Neuronal stem cell (in vitro differentiated cells): ENCODE measurements at regions not wholly inside any gene's neighbourhood (a gene's known extent, or its start where the extent isn't known, plus 50 kb on each side); places are given as distances from the start of the nearest gene placed in this dataset.

ENCODE experiments used
- DNase-seq: peaks from one replicate; pipeline ENCODE4 v3.0.0-alpha.2; 2013; ENCODE audit warnings: low spot score
- H2AFZ ChIP-seq: one replicate; pipeline ENCODE4 v1.6.1; 2013; ENCODE audit warnings: mild to moderate bottlenecking, low read length, inconsistent platforms
- H2AK5ac ChIP-seq: 2 replicates; pipeline ENCODE4 v1.6.1; 2013; ENCODE audit warnings: low read depth, mild to moderate bottlenecking, inconsistent platforms, low read length, moderate library complexity, mixed read lengths
- H2BK120ac ChIP-seq: 2 replicates; pipeline ENCODE4 v1.6.1; 2013; ENCODE audit warnings: low read depth, mild to moderate bottlenecking, inconsistent platforms, low read length, moderate library complexity, mixed read lengths
- H2BK12ac ChIP-seq: one replicate; pipeline ENCODE4 v1.6.1; 2013; ENCODE audit warnings: low read length, inconsistent platforms
- H2BK15ac ChIP-seq: 2 replicates; pipeline ENCODE4 v1.6.1; 2013; ENCODE audit warnings: mild to moderate bottlenecking, low read length, inconsistent platforms, mixed read lengths
- H2BK5ac ChIP-seq: one replicate; pipeline ENCODE4 v1.6.1; 2013; ENCODE audit warnings: inconsistent platforms, mild to moderate bottlenecking, low read length, moderate library complexity
- H3K14ac ChIP-seq: one replicate; pipeline ENCODE4 v1.6.1; 2013; ENCODE audit warnings: low read length, inconsistent platforms
- H3K18ac ChIP-seq: 2 replicates; pipeline ENCODE4 v1.6.1; 2013; ENCODE audit warnings: low read length, inconsistent platforms
- H3K23ac ChIP-seq: 2 replicates; pipeline ENCODE4 v1.6.1; 2013; ENCODE audit warnings: low read depth, mild to moderate bottlenecking, mixed read lengths, low read length, inconsistent platforms; ENCODE audit not compliant: poor library complexity
- H3K27ac ChIP-seq: replicated peaks from 3 replicates; pipeline ENCODE4 v1.5.1; 2013; ENCODE audit warnings: low read length, inconsistent platforms
- H3K27me3 ChIP-seq, 3 experiments: 2 replicates each; pipeline ENCODE4 v1.6.1; 2013; ENCODE audit warnings: low read length in 3 of 3, mild to moderate bottlenecking in 2 of 3, inconsistent platforms in 1 of 3, low read depth in 1 of 3, mixed read lengths in 1 of 3, moderate library complexity in 1 of 3; ENCODE audit not compliant: control insufficient read depth in 3 of 3, insufficient read depth in 3 of 3
- H3K36me3 ChIP-seq, 2 donors: replicated peaks in 1 of 2; 2 replicates each; pipeline ENCODE4 v1.6.1; 2013; ENCODE audit warnings: low read length in 2 of 2; ENCODE audit not compliant: control insufficient read depth in 2 of 2, insufficient read depth in 2 of 2
- H3K4ac ChIP-seq: 2 replicates; pipeline ENCODE4 v1.6.1; 2013; ENCODE audit warnings: inconsistent platforms, mild to moderate bottlenecking, low read length, moderate library complexity
- H3K4me1 ChIP-seq, 2 donors: 1 replicate in 1 of 2; 2 replicates in 1 of 2; pipeline ENCODE4 v1.6.1; 2013; ENCODE audit warnings: low read length in 2 of 2, low read depth in 1 of 2; ENCODE audit not compliant: control insufficient read depth in 2 of 2, insufficient read depth in 1 of 2
- H3K4me2 ChIP-seq: one replicate; pipeline ENCODE4 v1.6.1; 2013; ENCODE audit warnings: mild to moderate bottlenecking, low read length, inconsistent platforms; ENCODE audit not compliant: insufficient read depth, poor library complexity, severe bottlenecking
- H3K4me3 ChIP-seq, 2 donors: 2 replicates each; pipeline ENCODE4 v1.5.1; 2013; ENCODE audit warnings: low read length in 2 of 2, mild to moderate bottlenecking in 2 of 2, inconsistent platforms in 1 of 2, moderate library complexity in 1 of 2
- H3K79me1 ChIP-seq: one replicate; pipeline ENCODE4 v1.6.1; 2013; ENCODE audit warnings: low read depth, mild to moderate bottlenecking, inconsistent platforms, low read length, moderate library complexity
- H3K9ac ChIP-seq: one replicate; pipeline ENCODE4 v1.6.1; 2013; ENCODE audit warnings: mild to moderate bottlenecking, low read depth, low read length, inconsistent platforms; ENCODE audit not compliant: poor library complexity
- H3K9me3 ChIP-seq, 2 donors: replicated peaks in 1 of 2; 2 replicates each; pipeline versions ENCODE3 to v1.6.1; 2013; ENCODE audit warnings: low read length in 2 of 2, mild to moderate bottlenecking in 2 of 2, inconsistent platforms in 1 of 2, low read depth in 1 of 2, mixed read lengths in 1 of 2, moderate library complexity in 1 of 2; ENCODE audit not compliant: control insufficient read depth in 2 of 2, insufficient read depth in 1 of 2
- H4K8ac ChIP-seq: one replicate; pipeline ENCODE4 v1.6.1; 2013; ENCODE audit warnings: low read depth, mild to moderate bottlenecking, inconsistent platforms, low read length, moderate library complexity
- H4K91ac ChIP-seq: one replicate; pipeline ENCODE4 v1.6.1; 2013; ENCODE audit warnings: low read length, low read depth, mild to moderate bottlenecking, inconsistent platforms; ENCODE audit not compliant: poor library complexity
- WGBS, 2 donors: extraction: QIAGEN DNeasy Blood & Tissue Kit; methylation state at CpG; one replicate each; pipeline ENCODE4 v1.1.7; 2013; ENCODE audit warnings: missing lambda C conversion rate in 2 of 2, mixed read lengths in 1 of 2; ENCODE audit not compliant: insufficient read length in 2 of 2, insufficient replicate concordance in 1 of 2; ENCODE audit errors: extremely low coverage in 2 of 2; 5-methylcytosine and 5-hydroxymethylcytosine counted together

DNA sequence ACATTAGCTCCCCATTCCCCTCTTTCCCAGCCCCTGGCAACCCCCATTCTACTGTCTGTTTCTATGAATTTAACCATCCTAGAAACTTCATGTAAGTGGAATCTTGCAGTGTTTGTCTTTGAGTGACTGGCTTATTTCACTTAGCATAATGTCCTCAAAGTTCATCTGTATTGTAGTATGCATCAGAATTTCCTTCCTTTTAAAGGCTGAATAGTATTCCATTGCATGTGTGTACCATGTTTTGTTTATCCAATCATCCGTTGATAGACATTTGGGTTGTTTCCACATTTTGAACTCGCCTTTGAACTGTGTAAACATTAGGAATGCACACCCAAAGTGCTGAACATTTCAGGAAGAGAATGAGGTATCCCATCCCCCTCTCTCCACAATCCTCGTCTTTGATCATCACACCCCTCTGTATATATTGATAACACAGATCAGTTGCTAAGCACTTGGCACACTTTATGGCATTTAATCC is 56.4 kb upstream of the PLAC1 start:
- no peaks in the 10 kb centered on the region for H3K36me3 ChIP-seq
- H3K23ac ChIP-seq: no peak overlapping the region
- DNase-seq: no peak
- H3K9ac ChIP-seq: no peak overlapping the region
- no peak overlapping the region for H2BK15ac ChIP-seq
- H3K4me3 ChIP-seq: no peak overlapping the region
- H3K9me3 ChIP-seq: no peaks in the 10 kb centered on the region
- H3K27ac ChIP-seq: no peak overlapping the region
- no peaks in the 10 kb centered on the region for H3K79me1 ChIP-seq
- no peak overlapping the region for H2AK5ac ChIP-seq
- no peak overlapping the region for H2BK12ac ChIP-seq
- H4K8ac ChIP-seq: no peak overlapping the region
- no peak overlapping the region for H2BK5ac ChIP-seq
- no peak overlapping the region for H2BK120ac ChIP-seq
- no peak overlapping the region for H3K4me2 ChIP-seq
- H3K4me1 ChIP-seq: peaks cover 0 to 4% of the 10 kb centered on the region in 2 donors
- H3K27me3 ChIP-seq: peaks cover 0 to 22% (median 0%) of the 10 kb centered on the region in 3 experiments
- no peak overlapping the region for H2AFZ ChIP-seq
- no peak overlapping the region for H3K14ac ChIP-seq
- no peak overlapping the region for H3K4ac ChIP-seq
- H4K91ac ChIP-seq: no peak overlapping the region
- no peak overlapping the region for H3K18ac ChIP-seq
- no CpG with 5 or more reads among the region's 3 CpGs for WGBS, 2 donors

DNA sequence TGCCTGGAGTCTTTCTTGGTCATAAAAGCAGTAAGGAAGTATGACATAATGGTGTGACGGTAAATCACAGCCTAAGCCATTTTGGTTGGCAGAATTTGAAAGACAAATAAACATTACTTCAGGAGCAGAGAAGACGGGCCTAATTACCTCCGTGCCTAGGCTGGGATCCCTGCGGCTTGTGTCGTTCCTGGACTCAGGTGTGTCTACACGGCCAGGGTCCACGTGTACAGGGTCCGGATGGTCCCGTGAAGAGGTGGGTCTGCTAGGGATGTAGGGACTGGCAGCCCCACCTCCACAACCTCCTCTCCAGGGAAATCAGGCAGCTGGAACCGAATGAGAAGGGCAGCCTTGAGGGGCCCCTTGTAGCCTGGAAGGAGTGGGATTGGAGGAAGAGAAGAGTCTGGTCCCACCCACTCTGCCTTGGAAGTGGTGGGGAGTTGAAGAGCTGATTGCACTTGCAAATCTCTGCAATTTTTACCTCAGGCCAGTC is 55.4 kb upstream of the PLAC1 start:
- Histone ChIP-seq H2BK15ac (no peak overlapping the region), H3K9me3 (no peaks in the 10 kb centered on the region), H3K14ac (no peak overlapping the region), H4K91ac (no peak overlapping the region), H3K36me3 (no peaks in the 10 kb centered on the region), H2AK5ac (no peak overlapping the region), H2BK12ac (no peak overlapping the region), H2BK120ac (no peak overlapping the region), H3K4me3 (no peak overlapping the region), H3K9ac (no peak overlapping the region), H3K18ac (no peak overlapping the region), H3K79me1 (no peaks in the 10 kb centered on the region), H3K23ac (no peak overlapping the region), H3K27me3 (peaks cover 0 to 22% (median 0%) of the 10 kb centered on the region in 3 experiments), H4K8ac (no peak overlapping the region), H3K27ac (no peak overlapping the region), H3K4me1 (peaks cover 0 to 4% of the 10 kb centered on the region in 2 donors), H2AFZ (peak overlapping the region; percentile 18), H3K4me2 (no peak overlapping the region), H3K4ac (no peak overlapping the region), H2BK5ac (no peak overlapping the region)
- no peak for DNase-seq
- no CpG with 5 or more reads among the region's 10 CpGs for WGBS, 2 donors

DNA sequence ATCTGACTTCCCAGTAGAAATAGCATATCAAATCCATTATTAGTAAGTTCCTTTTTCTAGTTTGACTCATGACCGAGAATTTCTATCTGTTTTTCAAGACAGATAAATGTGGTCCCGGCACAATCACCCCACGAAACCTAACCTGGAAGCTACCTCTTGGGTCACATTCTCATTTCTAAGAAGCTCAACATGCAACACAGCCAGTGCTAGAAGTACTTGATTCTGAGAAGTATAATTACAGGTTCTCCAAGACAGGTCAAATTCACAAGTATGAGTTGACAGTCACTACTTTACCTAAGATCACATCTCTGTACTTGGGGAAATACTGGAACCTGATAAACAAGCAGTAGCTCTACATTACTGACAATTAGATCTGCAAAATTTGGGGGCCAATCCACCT is 54.0 kb upstream of the PLAC1 start:
- no CpG with 5 or more reads among the region's 3 CpGs for WGBS, 2 donors
- H4K91ac ChIP-seq: no peak overlapping the region
- H2BK12ac ChIP-seq: no peak overlapping the region
- H3K9ac ChIP-seq: no peak overlapping the region
- H2AFZ ChIP-seq: no peak overlapping the region
- no peak overlapping the region for H3K18ac ChIP-seq
- H2BK5ac ChIP-seq: no peak overlapping the region
- peaks cover 0 to 4% of the 10 kb centered on the region in 2 donors for H3K4me1 ChIP-seq
- no peak overlapping the region for H2BK120ac ChIP-seq
- DNase-seq: no peak
- H3K79me1 ChIP-seq: no peaks in the 10 kb centered on the region
- H3K14ac ChIP-seq: no peak overlapping the region
- no peak overlapping the region for H3K4me3 ChIP-seq
- H4K8ac ChIP-seq: no peak overlapping the region
- H3K36me3 ChIP-seq: no peaks in the 10 kb centered on the region
- no peak overlapping the region for H2AK5ac ChIP-seq
- H3K27me3 ChIP-seq: peaks cover 0 to 22% (median 0%) of the 10 kb centered on the region in 3 experiments
- no peak overlapping the region for H2BK15ac ChIP-seq
- no peak overlapping the region for H3K4ac ChIP-seq
- no peaks in the 10 kb centered on the region for H3K9me3 ChIP-seq
- no peak overlapping the region for H3K4me2 ChIP-seq
- H3K27ac ChIP-seq: no peak overlapping the region
- H3K23ac ChIP-seq: no peak overlapping the region

DNA sequence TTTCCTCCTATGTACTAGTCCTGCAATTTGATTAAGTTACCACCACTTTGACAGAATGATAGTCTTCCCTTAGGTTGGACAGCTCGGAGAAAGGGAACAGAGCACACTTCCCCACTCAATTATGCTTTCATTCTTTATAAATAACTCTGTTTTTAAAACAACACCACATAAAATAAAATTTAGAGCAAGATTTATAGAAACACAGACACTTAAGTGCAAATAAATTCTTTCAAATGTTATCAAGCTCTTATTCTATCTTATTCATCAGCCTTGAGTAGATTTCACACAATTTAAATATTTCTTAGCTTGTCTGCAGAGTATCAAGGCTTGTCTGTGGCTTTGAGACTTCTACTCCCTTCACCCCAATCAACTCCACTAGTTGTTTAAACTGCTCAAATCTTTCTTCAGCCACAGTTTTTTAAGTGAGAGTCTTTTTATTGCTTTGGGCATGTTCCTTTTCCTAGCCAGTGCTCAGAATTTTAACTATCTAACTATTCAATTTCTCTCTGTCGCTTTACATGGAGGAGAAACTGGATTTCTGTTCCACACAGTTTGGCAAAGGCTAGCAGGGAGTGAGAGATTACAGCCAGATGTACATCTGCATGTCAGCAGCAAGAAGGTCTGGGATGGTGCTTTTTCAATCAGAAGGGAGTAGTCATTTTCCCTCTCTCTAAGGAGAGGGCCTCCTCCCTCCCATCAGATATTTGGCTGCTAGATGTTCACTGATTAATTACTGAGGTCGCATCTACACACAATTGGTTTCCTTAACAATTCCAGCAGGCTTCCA is 53.1 kb upstream of the PLAC1 start:
- no CpG with 5 or more reads among the region's 3 CpGs for WGBS, 2 donors
- H3K9ac ChIP-seq: no peak overlapping the region
- no peak overlapping the region for H3K4me2 ChIP-seq
- H3K79me1 ChIP-seq: no peaks in the 10 kb centered on the region
- no peak overlapping the region for H4K91ac ChIP-seq
- no peak overlapping the region for H2BK15ac ChIP-seq
- no peak overlapping the region for H2BK120ac ChIP-seq
- H3K4me3 ChIP-seq: no peak overlapping the region
- H2AK5ac ChIP-seq: no peak overlapping the region
- no peak overlapping the region for H2BK5ac ChIP-seq
- H3K9me3 ChIP-seq: no peaks in the 10 kb centered on the region
- no peak for DNase-seq
- peaks cover 0 to 22% (median 0%) of the 10 kb centered on the region in 3 experiments for H3K27me3 ChIP-seq
- no peak overlapping the region for H4K8ac ChIP-seq
- H3K18ac ChIP-seq: no peak overlapping the region
- H3K27ac ChIP-seq: no peak overlapping the region
- H2AFZ ChIP-seq: no peak overlapping the region
- H3K4ac ChIP-seq: no peak overlapping the region
- H3K4me1 ChIP-seq: peaks cover 0 to 4% of the 10 kb centered on the region in 2 donors
- H2BK12ac ChIP-seq: no peak overlapping the region
- no peak overlapping the region for H3K14ac ChIP-seq
- no peak overlapping the region for H3K23ac ChIP-seq
- no peaks in the 10 kb centered on the region for H3K36me3 ChIP-seq
